GM12865 (cell line): ENCODE measurements at regions not wholly inside any gene's neighbourhood (a gene's known extent, or its start where the extent isn't known, plus 50 kb on each side); places are given as distances from the start of the nearest gene placed in this dataset.

Source experiments
- DNase-seq: peaks from one replicate; pipeline ENCODE4 v3.0.0; 2010; ENCODE audit warnings: low read depth
- H3K4me3 ChIP-seq: 2 replicates; pipeline ENCODE4 v1.5.1; 2011; ENCODE audit warnings: mild to moderate bottlenecking, low read depth, low read length, control low read depth
- CTCF ChIP-seq: IDR thresholded peaks from 2 replicates; pipeline ENCODE4 v1.5.1; 2011; ENCODE audit warnings: low read length, control low read depth, low read depth, inconsistent platforms; ENCODE audit not compliant: insufficient read depth; ENCODE audit errors: missing control alignments

- no peak for TF ChIP-seq CTCF
- H3K4me3 ChIP-seq, result no peak overlapping the region
- no peak for DNase-seq
These were observed 1214.3 kb upstream of the TMEM132C start for GRCh38 chr12:127052511-127053232.

GRCh38 chr12:127054531-127054930 lies 1212.4 kb upstream of the TMEM132C start:
- DNase-seq, result no peak
- TF ChIP-seq CTCF, result no peak

GRCh38 chr12:127060310-127060847 lies 1206.6 kb upstream of the TMEM132C start:
- no peak for TF ChIP-seq CTCF
- no peak overlapping the region for H3K4me3 ChIP-seq
- no peak for DNase-seq

More at GRCh38 chr12:127054531-127054930, 1212.4 kb upstream of the TMEM132C start:
- no peak overlapping the region for H3K4me3 ChIP-seq

GRCh38 chr12:127060933-127061332 lies 1206.0 kb upstream of the TMEM132C start:
- no peak for DNase-seq
- TF ChIP-seq CTCF, result no peak

GRCh38 chr12:127063339-127064072 lies 1203.5 kb upstream of the TMEM132C start:
- no peak for DNase-seq
- TF ChIP-seq CTCF, result no peak
- H3K4me3 ChIP-seq, result no peak overlapping the region

More at GRCh38 chr12:127060933-127061332, 1206.0 kb upstream of the TMEM132C start:
- no peak overlapping the region for H3K4me3 ChIP-seq

GRCh38 chr12:127064207-127064606 lies 1202.8 kb upstream of the TMEM132C start:
- TF ChIP-seq CTCF, result no peak
- no peak overlapping the region for H3K4me3 ChIP-seq
- no peak for DNase-seq

- DNase-seq, result no peak
- H3K4me3 ChIP-seq, result no peak overlapping the region
- no peak for TF ChIP-seq CTCF
These were observed 1201.4 kb upstream of the TMEM132C start for GRCh38 chr12:127065595-127065994.
